Gastrocnemius medialis (tissue), 4 donors: ENCODE measurements at regions not wholly inside any gene's neighbourhood (a gene's known extent, or its start where the extent isn't known, plus 50 kb on each side); places are given as distances from the start of the nearest gene placed in this dataset.

Source experiments
- ATAC-seq, 2 donors: fragments of 150-250 bp; one replicate each; pipeline ENCODE4 v1.9.1; 2016
- DNase-seq, 2 donors: peaks; one replicate each; pipeline ENCODE4 v3.0.0-alpha.2; 2019
- H3K27ac ChIP-seq, 4 donors: fragments of 200-600 bp; sonication (generic); 1 replicate in 1 of 4; 2 replicates in 3 of 4; pipeline ENCODE4 v1.5.1; 2016 to 2018; ENCODE audit warnings: mild to moderate bottlenecking in 2 of 4, moderate library complexity in 1 of 4
- H3K27me3 ChIP-seq, 3 donors: fragments of 200-600 bp; sonication (generic) in 2 of 3; 1 replicate in 1 of 3; 2 replicates in 2 of 3; pipeline versions ENCODE4 v1.5.1 to v1.6.0; 2016 to 2019; ENCODE audit warnings: mild to moderate bottlenecking in 1 of 3, moderate library complexity in 1 of 3
- H3K36me3 ChIP-seq, 2 donors: fragments of 200-600 bp; sonication (generic) in 1 of 2; one replicate each; pipeline ENCODE4 v1.5.1; 2017 to 2018
- H3K4me1 ChIP-seq, 2 donors: fragments of 200-600 bp; sonication (generic) in 1 of 2; one replicate each; pipeline ENCODE4 v1.5.1; 2016 to 2017; ENCODE audit warnings: mild to moderate bottlenecking in 2 of 2
- H3K4me3 ChIP-seq, 4 donors: fragments of 200-600 bp; sonication (generic) in 3 of 4; 1 replicate in 1 of 4; 2 replicates in 3 of 4; pipeline ENCODE4 v1.5.1; 2016 to 2019; ENCODE audit warnings: mild to moderate bottlenecking in 2 of 4
- H3K9me3 ChIP-seq, 3 donors: fragments of 200-600 bp; sonication (generic) in 2 of 3; 1 replicate in 1 of 3; 2 replicates in 2 of 3; pipeline ENCODE4 v1.5.1; 2016 to 2019
- CTCF ChIP-seq, 5 experiments: fragments of 450-650 bp in 3 of 5; fragments of 200-600 bp in 2 of 5; sonication (generic) in 2 of 5; IDR thresholded peaks in 4 of 5; conservative IDR thresholded peaks in 1 of 5; 1 replicate in 4 of 5; 2 replicates in 1 of 5; pipeline ENCODE4 v1.5.1; 2016 to 2019; ENCODE audit warnings: antibody characterized with exemption in 5 of 5, mild to moderate bottlenecking in 3 of 5, moderate library complexity in 3 of 5
- POLR2A ChIP-seq, 2 donors: fragments of 450-650 bp; IDR thresholded peaks; one replicate each; pipeline ENCODE4 v1.6.1; 2017; ENCODE audit warnings: antibody characterized with exemption in 2 of 2, mild to moderate bottlenecking in 2 of 2, moderate library complexity in 2 of 2
- in situ Hi-C, 4 donors: fragments of 200-750 bp; cut with MboI; loops; one replicate each; pipeline versions ENCODE4 v1.15.0 to v1.8.0; 2017; ENCODE audit warnings: low sequenced_read_pairs in 4 of 4
- intact Hi-C: fragments of 100-400 bp; cut with DNase I; formaldehyde crosslinking; loops from one replicate; pipeline ENCODE4 v1.15.1; 2023; ENCODE audit warnings: low total_unique reads

DNA sequence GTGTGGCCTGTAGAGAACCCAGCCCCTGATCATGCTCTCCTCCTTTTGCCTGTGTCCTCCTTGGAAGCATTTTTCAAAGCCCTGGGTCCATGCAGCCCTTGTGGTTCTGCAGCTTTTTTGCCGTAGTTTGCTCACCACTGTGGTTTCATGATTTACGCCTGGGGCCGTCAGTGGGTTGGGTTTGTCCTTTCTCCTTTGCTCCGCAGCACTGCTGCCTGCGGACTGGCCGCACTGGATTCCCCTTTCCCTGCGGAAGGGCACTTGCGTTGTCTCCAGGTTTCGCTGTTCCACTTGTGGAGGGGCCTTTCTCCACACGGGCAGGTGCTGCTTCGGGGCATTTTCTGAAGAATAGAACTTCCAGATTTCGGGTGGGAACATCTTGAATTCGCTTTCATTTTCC, 1260.9 kb downstream of the BRD1 start:
- intact Hi-C loops: no loop called here
- ATAC-seq: no peak

GRCh38 chr22:48565901-48566501, 1261.7 kb downstream of the BRD1 start:
- no peaks in the 10 kb centered on the region for H3K36me3 ChIP-seq
- TF ChIP-seq POLR2A (IDR thresholded peaks at IDR 0.05) (no peak), CTCF (IDR thresholded peaks at IDR 0.05 in 4 of 5, conservative IDR thresholded peaks at IDR 0.05 in 1 of 5) (no peak)
- no peaks in the 10 kb centered on the region for H3K27me3 ChIP-seq
- H3K4me3 ChIP-seq: no peak overlapping the region
- peaks cover 0 to 4% (median 0%) of the 10 kb centered on the region in 3 donors for H3K9me3 ChIP-seq
- ATAC-seq: no peak
- intact Hi-C loops: no loop called here
- no peaks in the 10 kb centered on the region for H3K4me1 ChIP-seq
- no peak overlapping the region for H3K27ac ChIP-seq
- DNase-seq: no peak
- in situ Hi-C loops: loop anchor here in 1 of 4 donors (25.0 kb wide), 1 partner anchor 104 kb away; no protein-coding TSS in a partner anchor

More for the DNA sequence above, 1260.9 kb downstream of the BRD1 start:
- TF ChIP-seq CTCF (IDR thresholded peaks at IDR 0.05 in 4 of 5, conservative IDR thresholded peaks at IDR 0.05 in 1 of 5): no peak
- no peak for TF ChIP-seq POLR2A (IDR thresholded peaks at IDR 0.05)
- Histone ChIP-seq H3K36me3 (no peaks in the 10 kb centered on the region), H3K27me3 (no peaks in the 10 kb centered on the region), H3K27ac (no peak overlapping the region), H3K4me1 (no peaks in the 10 kb centered on the region), H3K9me3 (peaks cover 0 to 4% (median 0%) of the 10 kb centered on the region in 3 donors), H3K4me3 (no peak overlapping the region)
- DNase-seq: no peak
- in situ Hi-C loops: loop anchor here in 1 of 4 donors (25.0 kb wide), 1 partner anchor 104 kb away; no protein-coding TSS in a partner anchor

DNA sequence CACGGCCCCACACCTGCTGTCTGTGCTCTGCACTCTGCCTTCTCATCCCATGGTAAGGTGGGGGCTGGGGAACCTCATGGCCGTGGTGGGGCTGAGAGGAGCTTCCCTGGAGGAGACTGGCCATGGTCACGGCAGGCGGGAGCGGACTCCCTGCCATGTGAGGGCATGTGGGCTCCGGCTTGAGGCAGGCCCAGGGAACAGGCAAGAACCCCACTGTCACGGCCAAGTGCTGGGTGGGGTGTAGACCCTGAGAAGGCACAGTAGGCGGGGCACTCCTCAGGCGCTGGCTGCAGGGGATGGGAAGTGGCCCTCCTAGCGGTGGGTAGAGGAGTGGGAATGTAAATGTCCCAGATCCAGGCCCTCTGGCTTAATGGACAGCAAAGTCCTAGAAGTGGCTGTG, 1262.7 kb downstream of the BRD1 start:
- H3K27ac ChIP-seq: no peak overlapping the region
- TF ChIP-seq POLR2A (IDR thresholded peaks at IDR 0.05) (no peak), CTCF (IDR thresholded peaks at IDR 0.05 in 4 of 5, conservative IDR thresholded peaks at IDR 0.05 in 1 of 5) (no peak)
- no peaks in the 10 kb centered on the region for H3K27me3 ChIP-seq
- H3K4me1 ChIP-seq: no peaks in the 10 kb centered on the region
- no peak for DNase-seq
- H3K36me3 ChIP-seq: no peaks in the 10 kb centered on the region
- in situ Hi-C loops (loop anchor here in 1 of 4 donors (25.0 kb wide), 1 partner anchor 103 kb away; no protein-coding TSS in a partner anchor), intact Hi-C loops (no loop called here)
- H3K9me3 ChIP-seq: no peaks in the 10 kb centered on the region
- no peak for ATAC-seq
- H3K4me3 ChIP-seq: no peak overlapping the region

GRCh38 chr22:48563966-48564330, 1263.7 kb downstream of the BRD1 start:
- TF ChIP-seq CTCF (IDR thresholded peaks at IDR 0.05 in 4 of 5, conservative IDR thresholded peaks at IDR 0.05 in 1 of 5): no peak
- no peak overlapping the region for H3K27ac ChIP-seq
- in situ Hi-C loops: loop anchor here in 1 of 4 donors (25.0 kb wide), 1 partner anchor 102 kb away; no protein-coding TSS in a partner anchor
- ATAC-seq (no peak), DNase-seq (no peak)
- no peak overlapping the region for H3K4me3 ChIP-seq
- intact Hi-C loops: no loop called here
- no peaks in the 10 kb centered on the region for H3K36me3 ChIP-seq
- no peaks in the 10 kb centered on the region for H3K4me1 ChIP-seq
- no peaks in the 10 kb centered on the region for H3K9me3 ChIP-seq
- H3K27me3 ChIP-seq: no peaks in the 10 kb centered on the region
